Esophagus squamous epithelium (tissue), 5 donors: ENCODE measurements at regions not wholly inside any gene's neighbourhood (a gene's known extent, or its start where the extent isn't known, plus 50 kb on each side); places are given as distances from the start of the nearest gene placed in this dataset.

ENCODE experiments used
- DNase-seq: peaks from one replicate; lab custom pipeline; 2025; lab: John Stamatoyannopoulos, UW
- H3K27ac ChIP-seq, 4 donors: fragments of 200-600 bp; sonication (generic); one replicate each; pipeline ENCODE4 v1.5.1; 2016 to 2019; ENCODE audit warnings: mild to moderate bottlenecking in 1 of 4
- H3K27me3 ChIP-seq, 4 donors: fragments of 200-600 bp; sonication (generic); 1 replicate in 3 of 4; 2 replicates in 1 of 4; pipeline versions ENCODE4 v1.5.1 to v1.6.0; 2017 to 2021; ENCODE audit warnings: antibody characterized with exemption in 1 of 4
- H3K36me3 ChIP-seq, 3 donors: fragments of 200-600 bp; sonication (generic); one replicate each; pipeline ENCODE4 v1.5.1; 2016 to 2019
- H3K4me1 ChIP-seq, 3 donors: fragments of 200-600 bp; sonication (generic); one replicate each; pipeline ENCODE4 v1.5.1; 2017 to 2019
- H3K4me3 ChIP-seq, 4 donors: fragments of 200-600 bp; sonication (generic); 1 replicate in 3 of 4; 2 replicates in 1 of 4; pipeline ENCODE4 v1.5.1; 2016 to 2019; ENCODE audit warnings: mild to moderate bottlenecking in 2 of 4, moderate library complexity in 1 of 4
- H3K9me3 ChIP-seq, 3 donors: fragments of 200-600 bp; sonication (generic); one replicate each; pipeline ENCODE4 v1.5.1; 2016 to 2019
- CTCF ChIP-seq, 6 experiments: fragments of 450-650 bp in 4 of 6; fragments of 200-600 bp in 2 of 6; sonication (generic) in 2 of 6; IDR thresholded peaks; one replicate each; pipeline ENCODE4 v1.5.1; 2016 to 2019; ENCODE audit warnings: antibody characterized with exemption in 6 of 6, mild to moderate bottlenecking in 4 of 6, moderate library complexity in 4 of 6
- POLR2A ChIP-seq, 4 donors: fragments of 450-650 bp; IDR thresholded peaks; one replicate each; pipeline ENCODE4 v1.6.1; 2017; ENCODE audit warnings: antibody characterized with exemption in 4 of 4, mild to moderate bottlenecking in 4 of 4, moderate library complexity in 3 of 4
- WGBS, 2 donors: methylation state at CpG; one replicate each; pipeline ENCODE4 v1.1.5; 2018; 5-methylcytosine and 5-hydroxymethylcytosine counted together
- intact Hi-C: fragments of 100-400 bp; cut with DNase I; formaldehyde crosslinking; loops from one replicate; pipeline ENCODE4 v1.15.0; 2022
- donor health status: DM: yes; HTN: yes; CAD: no.

- 61 to 65% methylated on average over 4 of the region's 4 CpGs for WGBS, 2 donors
- no peaks in the 10 kb centered on the region for H3K36me3 ChIP-seq
- DNase-seq = no peak
- H3K27ac ChIP-seq = no peak overlapping the region
- H3K27me3 ChIP-seq = peaks cover 0 to 13% (median 0%) of the 10 kb centered on the region in 4 donors
- H3K9me3 ChIP-seq = no peaks in the 10 kb centered on the region
- peaks cover 0 to 29% (median 10%) of the 10 kb centered on the region in 3 donors for H3K4me1 ChIP-seq
- TF ChIP-seq POLR2A (IDR thresholded peaks at IDR 0.05) (no peak), CTCF (IDR thresholded peaks at IDR 0.05) (no peak)
- no peak overlapping the region for H3K4me3 ChIP-seq
- intact Hi-C loops = no loop called here
Observed at GRCh38 chr3:150218236-150218635, 189.9 kb upstream of the TSC22D2 start.

GRCh38 chr3:150217691-150218090 is 190.4 kb upstream of the TSC22D2 start:
- peaks cover 0 to 34% (median 10%) of the 10 kb centered on the region in 3 donors for H3K4me1 ChIP-seq
- H3K9me3 ChIP-seq = no peaks in the 10 kb centered on the region
- TF ChIP-seq POLR2A (IDR thresholded peaks at IDR 0.05) = no peak
- no peak for TF ChIP-seq CTCF (IDR thresholded peaks at IDR 0.05)
- DNase-seq = no peak
- no peak overlapping the region for H3K4me3 ChIP-seq
- intact Hi-C loops = no loop called here
- peaks cover 0 to 13% (median 0%) of the 10 kb centered on the region in 4 donors for H3K27me3 ChIP-seq
- H3K36me3 ChIP-seq = no peaks in the 10 kb centered on the region
- H3K27ac ChIP-seq = no peak overlapping the region
- 87 to 89% methylated on average over 3 of the region's 4 CpGs for WGBS, 2 donors

GRCh38 chr3:150216866-150217600 is 191.1 kb upstream of the TSC22D2 start:
- TF ChIP-seq POLR2A (IDR thresholded peaks at IDR 0.05) (no peak), CTCF (IDR thresholded peaks at IDR 0.05) (no peak)
- Histone ChIP-seq H3K27me3 (peaks cover 0 to 13% (median 0%) of the 10 kb centered on the region in 4 donors), H3K9me3 (no peaks in the 10 kb centered on the region), H3K4me1 (peaks cover 0 to 37% (median 10%) of the 10 kb centered on the region in 3 donors), H3K36me3 (no peaks in the 10 kb centered on the region), H3K27ac (peak overlapping the region in 1 of 4 donors; percentile 23), H3K4me3 (no peak overlapping the region)
- 49 to 77% methylated on average over 8 to 9 of the region's 9 CpGs for WGBS, 2 donors
- intact Hi-C loops = no loop called here
- no peak for DNase-seq

- DNase-seq = no peak
- TF ChIP-seq POLR2A (IDR thresholded peaks at IDR 0.05) (no peak), CTCF (IDR thresholded peaks at IDR 0.05) (no peak)
- Histone ChIP-seq H3K27ac (peak overlapping the region in 1 of 4 donors; percentile 23), H3K4me1 (peaks cover 0 to 34% (median 8%) of the 10 kb centered on the region in 3 donors), H3K36me3 (no peaks in the 10 kb centered on the region), H3K4me3 (peak overlapping the region in 1 of 4 donors; percentile 21), H3K9me3 (no peaks in the 10 kb centered on the region), H3K27me3 (peaks cover 0 to 6% (median 0%) of the 10 kb centered on the region in 4 donors)
- intact Hi-C loops = no loop called here
- 22 to 41% methylated on average over 3 to 4 of the region's 6 CpGs for WGBS, 2 donors
Observed at GRCh38 chr3:150216041-150216811, 191.9 kb upstream of the TSC22D2 start.

GRCh38 chr3:150215616-150216015 is 192.5 kb upstream of the TSC22D2 start:
- Histone ChIP-seq H3K4me1 (peaks cover 0 to 28% (median 8%) of the 10 kb centered on the region in 3 donors), H3K4me3 (no peak overlapping the region), H3K27me3 (peaks cover 0 to 4% (median 0%) of the 10 kb centered on the region in 4 donors), H3K27ac (no peak overlapping the region), H3K36me3 (no peaks in the 10 kb centered on the region), H3K9me3 (no peaks in the 10 kb centered on the region)
- intact Hi-C loops = no loop called here
- TF ChIP-seq CTCF (IDR thresholded peaks at IDR 0.05) = no peak
- TF ChIP-seq POLR2A (IDR thresholded peaks at IDR 0.05) = no peak
- no peak for DNase-seq
- 54 to 64% methylated on average over 2 of the region's 2 CpGs for WGBS, 2 donors
